PC-9 (cell line): ENCODE measurements at regions not wholly inside any gene's neighbourhood (a gene's known extent, or its start where the extent isn't known, plus 50 kb on each side); places are given as distances from the start of the nearest gene placed in this dataset.

Experiments used
- BruUV-seq: library from RNA; stranded (reverse); fragments of 400-500 nt; replicated peaks from 2 replicates; lab custom pipeline; 2021; lab: Mats Ljungman, UMichigan
- CTCF ChIA-PET: fragments of 300-600 bp; sonication (Branson Sonifier 250); formaldehyde crosslinking; loops from one replicate; lab custom pipeline; 2022; ENCODE audit warnings: antibody characterized with exemption; lab: Charles Lee
- POLR2A ChIA-PET: fragments of 300-600 bp; sonication (Branson Sonifier 250); formaldehyde crosslinking; loops from one replicate; lab custom pipeline; 2022; ENCODE audit warnings: antibody characterized with exemption; ENCODE audit not compliant: unreplicated experiment; lab: Charles Lee
- DNase-seq, 2 experiments: peaks; one replicate each; pipeline versions ENCODE4 v3.0.0 to v3.0.0-alpha.2; 2015 to 2022; ENCODE audit warnings: mixed read lengths in 1 of 2
- H2AFZ ChIP-seq: fragments of 200-600 bp; sonication (generic); 2 replicates; pipeline ENCODE4 v1.8.1; 2017; ENCODE audit warnings: antibody characterized with exemption
- H3F3A ChIP-seq: fragments of 200-600 bp; sonication (generic); 2 replicates; pipeline ENCODE4 v1.8.1; 2017; ENCODE audit warnings: antibody characterized with exemption, mild to moderate bottlenecking, low read depth; ENCODE audit not compliant: insufficient read depth
- H3K27ac ChIP-seq: fragments of 200-600 bp; sonication (generic); 2 replicates; pipeline ENCODE4 v1.6.1; 2016; ENCODE audit warnings: mixed run types
- H3K27me3 ChIP-seq: fragments of 200-600 bp; sonication (generic); 2 replicates; pipeline ENCODE4 v1.6.1; 2016; ENCODE audit warnings: low read depth, mixed run types; ENCODE audit not compliant: insufficient read depth
- H3K36me3 ChIP-seq: fragments of 200-600 bp; sonication (generic); 2 replicates; pipeline ENCODE4 v1.6.1; 2016; ENCODE audit warnings: low read depth, mixed run types
- H3K4me1 ChIP-seq: fragments of 200-600 bp; sonication (generic); replicated peaks from 2 replicates; pipeline ENCODE4 v1.6.1; 2016; ENCODE audit warnings: mixed run types; ENCODE audit not compliant: insufficient read depth
- H3K4me2 ChIP-seq: fragments of 200-600 bp; sonication (generic); 2 replicates; pipeline ENCODE4 v1.6.1; 2017; ENCODE audit warnings: mixed run types
- H3K4me3 ChIP-seq: fragments of 200-600 bp; sonication (generic); 2 replicates; pipeline ENCODE4 v1.6.1; 2016; ENCODE audit warnings: mixed run types
- H3K79me2 ChIP-seq: fragments of 200-600 bp; sonication (generic); 2 replicates; pipeline ENCODE4 v1.6.1; 2017; ENCODE audit warnings: low read depth, mixed run types
- H3K9me2 ChIP-seq: fragments of 200-600 bp; sonication (generic); 2 replicates; pipeline ENCODE4 v1.8.1; 2017; ENCODE audit warnings: mild to moderate bottlenecking; ENCODE audit not compliant: insufficient read depth
- H3K9me3 ChIP-seq: fragments of 200-600 bp; sonication (generic); 2 replicates; pipeline ENCODE4 v1.8.1; 2016; ENCODE audit warnings: low read depth; ENCODE audit not compliant: insufficient read depth
- H4K20me1 ChIP-seq: fragments of 200-600 bp; sonication (generic); 2 replicates; pipeline ENCODE4 v1.8.1; 2017; ENCODE audit not compliant: insufficient read depth
- EZH2 ChIP-seq: fragments of 200-600 bp; sonication (generic); IDR thresholded peaks from 2 replicates; pipeline ENCODE4 v1.8.0; 2017; ENCODE audit warnings: antibody characterized with exemption, low read depth
- intact Hi-C: fragments of 100-400 bp; cut with micrococcal nuclease; formaldehyde crosslinking; loops from one replicate; pipeline ENCODE4 v1.10.0; 2022; ENCODE audit not compliant: unreplicated experiment
- TF ChIP-seq, protein P1 (sequence below): fragments of 200-600 bp; sonication (generic); conservative IDR thresholded peaks from 2 replicates; pipeline ENCODE4 v1.6.1; 2017; ENCODE audit warnings: mixed run types, antibody characterized with exemption, mild to moderate bottlenecking, moderate library complexity

DNA sequence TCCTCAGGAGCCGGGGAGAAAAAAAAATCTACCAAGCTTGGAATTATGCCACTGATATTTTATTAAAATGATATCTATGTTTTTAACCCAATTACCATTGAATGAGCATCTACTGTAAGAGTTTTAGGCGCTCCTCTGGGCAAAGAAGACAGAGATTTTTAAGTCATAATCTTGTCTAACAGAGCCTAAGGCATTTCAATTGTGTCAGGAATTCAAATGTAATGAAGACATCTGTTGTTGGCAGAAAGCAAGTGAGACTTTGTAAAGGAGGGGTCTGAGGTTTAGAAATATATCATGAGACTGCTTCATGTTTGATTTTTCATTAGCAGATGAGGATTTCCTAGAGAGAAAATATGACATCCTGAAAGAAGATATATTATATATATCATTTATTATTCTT, 1158.1 kb downstream of the FSTL5 start:
- H3K4me1 ChIP-seq, result no peaks in the 10 kb centered on the region
- H3K9me3 ChIP-seq, result no peaks in the 10 kb centered on the region
- BruUV-seq, result no TSS peak
- no peaks in the 10 kb centered on the region for H3K27me3 ChIP-seq
- intact Hi-C loops, result no loop called here
- H3K27ac ChIP-seq, result no peak overlapping the region
- ChIA-PET CTCF (no interaction called here), POLR2A (no interaction called here)
- no peaks in the 10 kb centered on the region for H3K36me3 ChIP-seq
- H3K4me3 ChIP-seq, result no peak overlapping the region
- H3K9me2 ChIP-seq, result no peaks in the 10 kb centered on the region
- no peaks in the 10 kb centered on the region for H4K20me1 ChIP-seq
- H3K4me2 ChIP-seq, result no peak overlapping the region
- H3F3A ChIP-seq, result no peaks in the 10 kb centered on the region
- no peaks in the 10 kb centered on the region for H3K79me2 ChIP-seq
- no peak overlapping the region for H2AFZ ChIP-seq
- no peak for DNase-seq
- TF ChIP-seq, protein P1, sequence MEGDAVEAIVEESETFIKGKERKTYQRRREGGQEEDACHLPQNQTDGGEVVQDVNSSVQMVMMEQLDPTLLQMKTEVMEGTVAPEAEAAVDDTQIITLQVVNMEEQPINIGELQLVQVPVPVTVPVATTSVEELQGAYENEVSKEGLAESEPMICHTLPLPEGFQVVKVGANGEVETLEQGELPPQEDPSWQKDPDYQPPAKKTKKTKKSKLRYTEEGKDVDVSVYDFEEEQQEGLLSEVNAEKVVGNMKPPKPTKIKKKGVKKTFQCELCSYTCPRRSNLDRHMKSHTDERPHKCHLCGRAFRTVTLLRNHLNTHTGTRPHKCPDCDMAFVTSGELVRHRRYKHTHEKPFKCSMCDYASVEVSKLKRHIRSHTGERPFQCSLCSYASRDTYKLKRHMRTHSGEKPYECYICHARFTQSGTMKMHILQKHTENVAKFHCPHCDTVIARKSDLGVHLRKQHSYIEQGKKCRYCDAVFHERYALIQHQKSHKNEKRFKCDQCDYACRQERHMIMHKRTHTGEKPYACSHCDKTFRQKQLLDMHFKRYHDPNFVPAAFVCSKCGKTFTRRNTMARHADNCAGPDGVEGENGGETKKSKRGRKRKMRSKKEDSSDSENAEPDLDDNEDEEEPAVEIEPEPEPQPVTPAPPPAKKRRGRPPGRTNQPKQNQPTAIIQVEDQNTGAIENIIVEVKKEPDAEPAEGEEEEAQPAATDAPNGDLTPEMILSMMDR, result no peak
- no peak for TF ChIP-seq EZH2

DNA sequence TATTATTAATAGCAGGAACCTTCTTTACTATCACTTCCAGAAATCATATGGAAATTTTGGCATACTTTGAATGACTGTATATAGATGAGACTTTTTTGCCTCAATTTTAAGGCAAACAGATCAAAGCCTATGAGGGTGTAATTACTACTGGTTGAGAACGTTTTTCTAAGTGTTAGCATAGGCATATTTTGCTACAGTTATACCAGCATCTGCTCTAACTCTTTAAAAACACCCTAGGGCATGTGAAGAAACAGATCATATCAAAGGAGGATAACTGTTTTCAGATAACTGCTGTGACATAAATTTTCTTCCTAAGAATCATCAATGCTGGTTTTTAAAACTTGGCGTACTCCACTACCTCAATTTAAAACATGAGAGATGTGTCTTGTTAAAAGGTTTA, 1155.3 kb downstream of the FSTL5 start:
- TF ChIP-seq EZH2, result no peak
- TF ChIP-seq, protein P1, result no peak
- Histone ChIP-seq H3K4me1 (no peaks in the 10 kb centered on the region), H3F3A (no peaks in the 10 kb centered on the region), H3K79me2 (no peaks in the 10 kb centered on the region), H2AFZ (no peak overlapping the region), H4K20me1 (no peaks in the 10 kb centered on the region), H3K27me3 (no peaks in the 10 kb centered on the region), H3K4me3 (no peak overlapping the region), H3K27ac (no peak overlapping the region), H3K9me3 (no peaks in the 10 kb centered on the region), H3K36me3 (no peaks in the 10 kb centered on the region), H3K4me2 (no peak overlapping the region), H3K9me2 (no peaks in the 10 kb centered on the region)
- CTCF ChIA-PET, result no interaction called here
- no peak for DNase-seq
- BruUV-seq, result no TSS peak
- intact Hi-C loops, result no loop called here
- POLR2A ChIA-PET, result no interaction called here

DNA sequence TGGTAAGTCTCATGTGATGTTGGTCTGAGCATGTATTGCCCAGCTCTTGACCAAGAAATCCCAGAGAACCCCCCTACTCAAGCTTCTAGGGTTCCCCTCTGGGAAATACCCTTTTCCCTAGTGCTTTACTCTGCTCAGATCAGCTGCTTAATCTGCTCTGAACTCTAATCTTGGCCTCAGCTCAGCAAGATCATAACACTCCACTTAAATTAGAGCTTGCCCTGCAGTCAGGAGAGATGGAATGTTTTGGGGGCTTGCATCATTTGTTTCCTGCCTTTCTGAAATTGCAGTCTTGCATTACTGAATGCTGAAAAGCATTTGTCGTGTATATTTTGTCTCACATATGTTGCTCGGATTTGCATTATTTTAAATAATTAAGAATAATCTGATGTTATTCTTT, 1153.6 kb downstream of the FSTL5 start:
- no peak overlapping the region for H2AFZ ChIP-seq
- H3K79me2 ChIP-seq, result no peaks in the 10 kb centered on the region
- no peaks in the 10 kb centered on the region for H3K4me1 ChIP-seq
- ChIA-PET POLR2A (no interaction called here), CTCF (no interaction called here)
- H4K20me1 ChIP-seq, result no peaks in the 10 kb centered on the region
- no peaks in the 10 kb centered on the region for H3K9me2 ChIP-seq
- no peak overlapping the region for H3K4me2 ChIP-seq
- no peaks in the 10 kb centered on the region for H3K27me3 ChIP-seq
- no peaks in the 10 kb centered on the region for H3K9me3 ChIP-seq
- H3K4me3 ChIP-seq, result no peak overlapping the region
- BruUV-seq, result no TSS peak
- no peak for TF ChIP-seq EZH2
- TF ChIP-seq, protein P1, result no peak
- DNase-seq, result no peak
- no peak overlapping the region for H3K27ac ChIP-seq
- no peaks in the 10 kb centered on the region for H3K36me3 ChIP-seq
- intact Hi-C loops, result no loop called here
- no peaks in the 10 kb centered on the region for H3F3A ChIP-seq
